HEK293 (cell line): ENCODE measurements at regions not wholly inside any gene's neighbourhood (a gene's known extent, or its start where the extent isn't known, plus 50 kb on each side); places are given as distances from the start of the nearest gene placed in this dataset.

Source experiments
- CTCF ChIA-PET: fragments of 350-600 bp; formaldehyde crosslinking; extraction: SDS; loops from one replicate; lab custom pipeline; 2021; ENCODE audit warnings: antibody characterized with exemption; lab: Yijun Ruan, JAX
- POLR2A ChIA-PET: fragments of 300-600 bp; formaldehyde crosslinking; extraction: SDS; loops from one replicate; lab custom pipeline; 2020; ENCODE audit warnings: antibody characterized with exemption, inconsistent platforms; lab: Yijun Ruan, JAX
- H3K27ac ChIP-seq: fragments of 200-500 bp; sonication (Bioruptor generic); 2 replicates; pipeline ENCODE4 v1.5.1; 2014; ENCODE audit warnings: low read depth, low read length, control low read depth, inconsistent platforms; ENCODE audit errors: extremely low read depth
- H3K36me3 ChIP-seq, 2 experiments: fragments of 200-500 bp in 1 of 2; sonication (Bioruptor generic) in 1 of 2; 1 replicate in 1 of 2; 2 replicates in 1 of 2; pipeline ENCODE4 v1.5.1; 2014 to 2017; ENCODE audit warnings: inconsistent platforms in 2 of 2, low read length in 2 of 2; ENCODE audit not compliant: control insufficient read depth in 2 of 2, insufficient read depth in 1 of 2
- H3K4me1 ChIP-seq: fragments of 200-500 bp; sonication (Bioruptor generic); 2 replicates; pipeline ENCODE4 v1.5.1; 2014; ENCODE audit warnings: mild to moderate bottlenecking, low read length, inconsistent platforms; ENCODE audit not compliant: control insufficient read depth, insufficient read depth
- H3K4me3 ChIP-seq: 2 replicates; pipeline ENCODE4 v1.5.1; 2011; ENCODE audit warnings: low read depth, mild to moderate bottlenecking, control low read depth, low read length, moderate library complexity
- H3K9me3 ChIP-seq: fragments of 200-500 bp; sonication (Bioruptor generic); 2 replicates; pipeline ENCODE4 v1.5.1; 2014; ENCODE audit warnings: low read depth, low read length, inconsistent platforms; ENCODE audit not compliant: control insufficient read depth, insufficient read depth
- GLIS2 ChIP-seq: fragments of 450-650 bp; formaldehyde crosslinking; IDR thresholded peaks from 2 replicates; pipeline ENCODE4 v1.5.1; 2016; ENCODE audit warnings: missing biosample characterization, missing genetic modification characterization
- KLF17 ChIP-seq: fragments of 450-650 bp; formaldehyde crosslinking; IDR thresholded peaks from 2 replicates; pipeline ENCODE4 v1.5.1; 2016; ENCODE audit warnings: missing biosample characterization, missing genetic modification characterization
- SETDB1 ChIP-seq: IDR thresholded peaks from one replicate; pipeline ENCODE4 v1.6.1; 2017; ENCODE audit warnings: mild to moderate bottlenecking, low read length, moderate library complexity, mixed read lengths; ENCODE audit not compliant: insufficient read length
- SP7 ChIP-seq: fragments of 450-650 bp; formaldehyde crosslinking; IDR thresholded peaks from 2 replicates; pipeline ENCODE4 v1.5.1; 2016; ENCODE audit warnings: missing biosample characterization, missing genetic modification characterization
- TSHZ1 ChIP-seq: fragments of 450-650 bp; formaldehyde crosslinking; IDR thresholded peaks from 2 replicates; pipeline ENCODE4 v1.5.1; 2016; ENCODE audit warnings: missing biosample characterization, missing genetic modification characterization, borderline replicate concordance
- ZBTB11 ChIP-seq: fragments of 450-650 bp; formaldehyde crosslinking; conservative IDR thresholded peaks from 2 replicates; pipeline ENCODE4 v1.5.1; 2016; ENCODE audit warnings: low read depth, missing biosample characterization, missing genetic modification characterization
- ZBTB7A ChIP-seq: fragments of 450-650 bp; formaldehyde crosslinking; IDR thresholded peaks from 2 replicates; pipeline ENCODE4 v1.5.1; 2016; ENCODE audit warnings: low read depth, missing biosample characterization, missing genetic modification characterization
- ZEB2 ChIP-seq: fragments of 450-650 bp; formaldehyde crosslinking; IDR thresholded peaks from 2 replicates; pipeline ENCODE4 v1.5.1; 2016; ENCODE audit warnings: missing biosample characterization, missing genetic modification characterization
- ZIC2 ChIP-seq: fragments of 450-650 bp; formaldehyde crosslinking; IDR thresholded peaks from 2 replicates; pipeline ENCODE4 v1.5.1; 2016; ENCODE audit warnings: missing biosample characterization, missing genetic modification characterization
- ZNF133 ChIP-seq: fragments of 450-650 bp; formaldehyde crosslinking; IDR thresholded peaks from 2 replicates; pipeline ENCODE4 v1.5.1; 2016; ENCODE audit warnings: missing biosample characterization, missing genetic modification characterization
- ZNF473 ChIP-seq: fragments of 450-650 bp; formaldehyde crosslinking; IDR thresholded peaks from 2 replicates; pipeline ENCODE4 v1.5.1; 2017; ENCODE audit warnings: missing biosample characterization, missing genetic modification characterization
- ZNF488 ChIP-seq: fragments of 450-650 bp; formaldehyde crosslinking; IDR thresholded peaks from 2 replicates; pipeline ENCODE4 v1.5.1; 2016; ENCODE audit warnings: missing biosample characterization, missing genetic modification characterization
- ZNF501 ChIP-seq: fragments of 450-650 bp; formaldehyde crosslinking; IDR thresholded peaks from 2 replicates; pipeline ENCODE4 v1.5.1; 2016; ENCODE audit warnings: missing biosample characterization, missing genetic modification characterization
- ZNF530 ChIP-seq: fragments of 450-650 bp; formaldehyde crosslinking; IDR thresholded peaks from 2 replicates; pipeline ENCODE4 v1.5.1; 2016; ENCODE audit warnings: low read depth, missing biosample characterization, missing genetic modification characterization
- ZNF560 ChIP-seq: fragments of 450-650 bp; formaldehyde crosslinking; IDR thresholded peaks from 2 replicates; pipeline ENCODE4 v1.5.1; 2017; ENCODE audit warnings: missing biosample characterization, missing genetic modification characterization, borderline replicate concordance
- ZNF600 ChIP-seq: fragments of 450-650 bp; formaldehyde crosslinking; IDR thresholded peaks from 2 replicates; pipeline ENCODE4 v1.5.1; 2016; ENCODE audit warnings: missing biosample characterization, missing genetic modification characterization
- ZNF621 ChIP-seq: fragments of 450-650 bp; formaldehyde crosslinking; IDR thresholded peaks from 2 replicates; pipeline ENCODE4 v1.5.1; 2017; ENCODE audit warnings: missing biosample characterization, missing genetic modification characterization
- ZNF623 ChIP-seq: fragments of 450-650 bp; formaldehyde crosslinking; IDR thresholded peaks from 2 replicates; pipeline ENCODE4 v1.5.1; 2016; ENCODE audit warnings: missing biosample characterization, missing genetic modification characterization
- ZNF692 ChIP-seq: fragments of 450-650 bp; formaldehyde crosslinking; IDR thresholded peaks from 2 replicates; pipeline ENCODE4 v1.5.1; 2016; ENCODE audit warnings: missing biosample characterization, missing genetic modification characterization
- ZNF747 ChIP-seq: fragments of 450-650 bp; formaldehyde crosslinking; IDR thresholded peaks from 2 replicates; pipeline ENCODE4 v1.5.1; 2016; ENCODE audit warnings: missing biosample characterization, missing genetic modification characterization
- ZNF768 ChIP-seq: fragments of 450-650 bp; formaldehyde crosslinking; IDR thresholded peaks from 2 replicates; pipeline ENCODE4 v1.5.1; 2018; ENCODE audit warnings: missing biosample characterization, mild to moderate bottlenecking, missing genetic modification characterization
- TF ChIP-seq, protein P1 (sequence below): fragments of 450-650 bp; formaldehyde crosslinking; IDR thresholded peaks from 2 replicates; pipeline ENCODE4 v1.5.1; 2016; ENCODE audit warnings: missing biosample characterization, missing genetic modification characterization
- TF ChIP-seq, protein P2 (sequence below): fragments of 450-650 bp; formaldehyde crosslinking; IDR thresholded peaks from 2 replicates; pipeline ENCODE4 v1.5.1; 2017; ENCODE audit warnings: missing biosample characterization, mild to moderate bottlenecking, missing genetic modification characterization, moderate library complexity

- CTCF ChIA-PET = no interaction called here
- H3K36me3 ChIP-seq = no peaks in the 10 kb centered on the region
- POLR2A ChIA-PET = no interaction called here
- TF ChIP-seq ZNF133 = no peak
- TF ChIP-seq ZNF473 = no peak
- no peak for TF ChIP-seq GLIS2
- TF ChIP-seq ZNF621 (tag by site-specific recombination) = no peak
- TF ChIP-seq ZBTB7A = no peak
- TF ChIP-seq ZEB2 (tag by site-specific recombination) = no peak
- TF ChIP-seq ZNF501 (tag by site-specific recombination) = no peak
- TF ChIP-seq SP7 (tag by site-specific recombination) = no peak
- no peak for TF ChIP-seq SETDB1
- no peak for TF ChIP-seq ZIC2
- TF ChIP-seq ZNF692 (tag by site-specific recombination) = no peak
- no peak for TF ChIP-seq ZNF488
- no peak for TF ChIP-seq ZNF747 (tag by site-specific recombination)
- TF ChIP-seq, all 188 proteins: peak for 0
- H3K9me3 ChIP-seq = no peaks in the 10 kb centered on the region
- no peaks in the 10 kb centered on the region for H3K4me1 ChIP-seq
- no peak overlapping the region for H3K27ac ChIP-seq
- H3K4me3 ChIP-seq = no peak overlapping the region
Observed at GRCh38 chr5:57893926-57894325, 411.3 kb upstream of the ACTBL2 start.

- no peaks in the 10 kb centered on the region for H3K36me3 ChIP-seq
- CTCF ChIA-PET = no interaction called here
- POLR2A ChIA-PET = no interaction called here
Observed at GRCh38 chr5:57891443-57891842, 408.8 kb upstream of the ACTBL2 start.

More at GRCh38 chr5:57891443-57891842, 408.8 kb upstream of the ACTBL2 start:
- no peak overlapping the region for H3K27ac ChIP-seq
- TF ChIP-seq ZNF530 (tag by site-specific recombination) (no peak), ZNF768 (tag by site-specific recombination) (no peak), TSHZ1 (no peak), KLF17 (tag by site-specific recombination) (no peak), ZNF560 (no peak), ZNF600 (tag by site-specific recombination) (no peak), ZBTB11 (tag by site-specific recombination) (no peak), ZNF623 (tag by site-specific recombination) (no peak)
- TF ChIP-seq, protein P1, sequence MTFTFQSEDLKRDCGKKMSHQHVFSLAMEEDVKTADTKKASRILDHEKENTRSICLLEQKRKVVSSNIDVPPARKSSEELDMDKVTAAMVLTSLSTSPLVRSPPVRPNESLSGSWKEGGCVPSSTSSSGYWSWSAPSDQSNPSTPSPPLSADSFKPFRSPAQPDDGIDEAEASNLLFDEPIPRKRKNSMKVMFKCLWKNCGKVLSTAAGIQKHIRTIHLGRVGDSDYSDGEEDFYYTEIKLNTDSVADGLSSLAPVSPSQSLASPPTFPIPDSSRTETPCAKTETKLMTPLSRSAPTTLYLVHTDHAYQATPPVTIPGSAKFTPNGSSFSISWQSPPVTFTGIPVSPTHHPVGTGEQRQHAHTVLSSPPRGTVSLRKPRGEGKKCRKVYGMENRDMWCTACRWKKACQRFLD (tag by site-specific recombination) = no peak
- TF ChIP-seq, protein P2, sequence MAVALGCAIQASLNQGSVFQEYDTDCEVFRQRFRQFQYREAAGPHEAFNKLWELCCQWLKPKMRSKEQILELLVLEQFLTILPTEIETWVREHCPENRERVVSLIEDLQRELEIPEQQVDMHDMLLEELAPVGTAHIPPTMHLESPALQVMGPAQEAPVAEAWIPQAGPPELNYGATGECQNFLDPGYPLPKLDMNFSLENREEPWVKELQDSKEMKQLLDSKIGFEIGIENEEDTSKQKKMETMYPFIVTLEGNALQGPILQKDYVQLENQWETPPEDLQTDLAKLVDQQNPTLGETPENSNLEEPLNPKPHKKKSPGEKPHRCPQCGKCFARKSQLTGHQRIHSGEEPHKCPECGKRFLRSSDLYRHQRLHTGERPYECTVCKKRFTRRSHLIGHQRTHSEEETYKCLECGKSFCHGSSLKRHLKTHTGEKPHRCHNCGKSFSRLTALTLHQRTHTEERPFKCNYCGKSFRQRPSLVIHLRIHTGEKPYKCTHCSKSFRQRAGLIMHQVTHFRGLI (tag by site-specific recombination) = no peak
- TF ChIP-seq, all 188 proteins: peak for 0
- H3K9me3 ChIP-seq = no peaks in the 10 kb centered on the region
- H3K4me1 ChIP-seq = no peaks in the 10 kb centered on the region
- H3K4me3 ChIP-seq = no peak overlapping the region
